Osteocyte (in vitro differentiated cells): ENCODE measurements at regions not wholly inside any gene's neighbourhood (a gene's known extent, or its start where the extent isn't known, plus 50 kb on each side); places are given as distances from the start of the nearest gene placed in this dataset.

Experiments
- DNase-seq: peaks from one replicate; pipeline ENCODE4 v3.0.0; 2021; ENCODE audit warnings: mixed read lengths; ENCODE audit not compliant: unreplicated experiment; ENCODE audit errors: extremely low spot score
- H3K27ac Mint-ChIP-seq: one replicate; pipeline ENCODE4 v1.8.0; 2021; ENCODE audit warnings: mild to moderate bottlenecking, mixed read lengths; ENCODE audit not compliant: unreplicated experiment
- H3K27me3 Mint-ChIP-seq: one replicate; pipeline ENCODE4 v1.8.0; 2021; ENCODE audit warnings: mixed read lengths; ENCODE audit not compliant: unreplicated experiment
- H3K36me3 Mint-ChIP-seq: one replicate; pipeline ENCODE4 v1.8.0; 2021; ENCODE audit warnings: mixed read lengths; ENCODE audit not compliant: unreplicated experiment
- H3K4me1 Mint-ChIP-seq: one replicate; pipeline ENCODE4 v1.8.0; 2021; ENCODE audit warnings: mixed read lengths; ENCODE audit not compliant: unreplicated experiment
- H3K4me3 Mint-ChIP-seq: one replicate; pipeline ENCODE4 v1.8.0; 2021; ENCODE audit warnings: mild to moderate bottlenecking, moderate library complexity, mixed read lengths; ENCODE audit not compliant: unreplicated experiment
- H3K9me3 Mint-ChIP-seq: one replicate; pipeline ENCODE4 v1.8.0; 2021; ENCODE audit warnings: mixed read lengths; ENCODE audit not compliant: unreplicated experiment
- CTCF ChIP-seq: fragments of 200-600 bp; sonication (generic); IDR thresholded peaks from 2 replicates; pipeline ENCODE4 v1.5.0; 2021; ENCODE audit warnings: antibody characterized with exemption, mild to moderate bottlenecking, moderate library complexity

GRCh38 chr1:193613041-193613440 lies 426.6 kb upstream of the B3GALT2 start:
- H3K27ac Mint-ChIP-seq, result no peak overlapping the region
- peaks cover 2% of the 10 kb centered on the region for H3K36me3 Mint-ChIP-seq
- H3K27me3 Mint-ChIP-seq, result no peaks in the 10 kb centered on the region
- TF ChIP-seq CTCF, result no peak
- H3K4me3 Mint-ChIP-seq, result no peak overlapping the region
- no peak for DNase-seq
- H3K9me3 Mint-ChIP-seq, result peaks cover 9% of the 10 kb centered on the region
- no peaks in the 10 kb centered on the region for H3K4me1 Mint-ChIP-seq

GRCh38 chr1:193609592-193609991 lies 423.2 kb upstream of the B3GALT2 start:
- H3K27ac Mint-ChIP-seq, result no peak overlapping the region
- H3K4me1 Mint-ChIP-seq, result no peaks in the 10 kb centered on the region
- DNase-seq, result no peak
- peaks cover 2% of the 10 kb centered on the region for H3K36me3 Mint-ChIP-seq
- no peak overlapping the region for H3K4me3 Mint-ChIP-seq
- TF ChIP-seq CTCF, result no peak
- no peaks in the 10 kb centered on the region for H3K27me3 Mint-ChIP-seq
- H3K9me3 Mint-ChIP-seq, result peaks cover 8% of the 10 kb centered on the region

- Mint-ChIP-seq H3K36me3 (peaks cover 2% of the 10 kb centered on the region), H3K4me3 (no peak overlapping the region), H3K27ac (no peak overlapping the region), H3K4me1 (no peaks in the 10 kb centered on the region), H3K9me3 (peaks cover 8% of the 10 kb centered on the region), H3K27me3 (no peaks in the 10 kb centered on the region)
- TF ChIP-seq CTCF, result no peak
- no peak for DNase-seq
Measured at GRCh38 chr1:193607787-193608186, 421.4 kb upstream of the B3GALT2 start.

- TF ChIP-seq CTCF, result no peak
- no peaks in the 10 kb centered on the region for H3K27me3 Mint-ChIP-seq
- no peaks in the 10 kb centered on the region for H3K4me1 Mint-ChIP-seq
- DNase-seq, result no peak
- no peak overlapping the region for H3K27ac Mint-ChIP-seq
- H3K4me3 Mint-ChIP-seq, result no peak overlapping the region
- peaks cover 8% of the 10 kb centered on the region for H3K9me3 Mint-ChIP-seq
- peaks cover 2% of the 10 kb centered on the region for H3K36me3 Mint-ChIP-seq
Measured at GRCh38 chr1:193606035-193606434, 419.6 kb upstream of the B3GALT2 start.

GRCh38 chr1:193602705-193603104 lies 416.3 kb upstream of the B3GALT2 start:
- Mint-ChIP-seq H3K27ac (no peak overlapping the region), H3K9me3 (no peaks in the 10 kb centered on the region), H3K27me3 (no peaks in the 10 kb centered on the region), H3K4me3 (no peak overlapping the region), H3K36me3 (no peaks in the 10 kb centered on the region), H3K4me1 (no peaks in the 10 kb centered on the region)
- DNase-seq, result no peak
- TF ChIP-seq CTCF, result no peak
